HL-60 (cell line): ENCODE measurements at regions not wholly inside any gene's neighbourhood (a gene's known extent, or its start where the extent isn't known, plus 50 kb on each side); places are given as distances from the start of the nearest gene placed in this dataset.
A peak's percentile ranks its signal among the peaks of the same experiment; 100 is the strongest.

Experiments
- DNase-seq, 2 experiments: peaks; one replicate each; pipeline ENCODE4 v3.0.0-alpha.2; 2010 to 2020; ENCODE audit warnings: low read depth in 1 of 2, low spot score in 1 of 2
- H3K27ac ChIP-seq: fragments of 250-450 bp; sonication (Bioruptor Pico); replicated peaks from 2 replicates; pipeline ENCODE4 v1.5.1; 2020; ENCODE audit warnings: mild to moderate bottlenecking, moderate library complexity
- H3K27me3 ChIP-seq: fragments of 250-450 bp; sonication (Bioruptor Pico); 2 replicates; pipeline ENCODE4 v1.5.1; 2021; ENCODE audit warnings: mild to moderate bottlenecking, moderate library complexity; ENCODE audit not compliant: insufficient read depth, poor library complexity, severe bottlenecking
- H3K4me3 ChIP-seq: replicated peaks from 2 replicates; pipeline ENCODE4 v1.5.1; 2011; ENCODE audit warnings: mild to moderate bottlenecking, control low read depth, low read length; ENCODE audit not compliant: insufficient read depth
- GABPA ChIP-seq: IDR thresholded peaks from 2 replicates; pipeline ENCODE4 v1.6.1; 2012; ENCODE audit warnings: low read depth
- POLR2AphosphoS5 ChIP-seq: IDR thresholded peaks from 2 replicates; pipeline ENCODE4 v1.6.1; 2012; ENCODE audit warnings: low read depth
- SPI1 ChIP-seq: IDR thresholded peaks from 2 replicates; pipeline ENCODE4 v1.6.1; 2012; ENCODE audit warnings: low read depth, mild to moderate bottlenecking, borderline replicate concordance
- TF ChIP-seq, protein P1 (sequence below): IDR thresholded peaks from one replicate; pipeline ENCODE4 v1.5.1; 2011; ENCODE audit warnings: low read length, control low read depth, inconsistent platforms; ENCODE audit not compliant: insufficient read depth
- TF ChIP-seq, protein P2 (sequence below): IDR thresholded peaks from 2 replicates; pipeline ENCODE4 v1.6.1; 2012; ENCODE audit warnings: low read depth; ENCODE audit not compliant: insufficient replicate concordance

DNA sequence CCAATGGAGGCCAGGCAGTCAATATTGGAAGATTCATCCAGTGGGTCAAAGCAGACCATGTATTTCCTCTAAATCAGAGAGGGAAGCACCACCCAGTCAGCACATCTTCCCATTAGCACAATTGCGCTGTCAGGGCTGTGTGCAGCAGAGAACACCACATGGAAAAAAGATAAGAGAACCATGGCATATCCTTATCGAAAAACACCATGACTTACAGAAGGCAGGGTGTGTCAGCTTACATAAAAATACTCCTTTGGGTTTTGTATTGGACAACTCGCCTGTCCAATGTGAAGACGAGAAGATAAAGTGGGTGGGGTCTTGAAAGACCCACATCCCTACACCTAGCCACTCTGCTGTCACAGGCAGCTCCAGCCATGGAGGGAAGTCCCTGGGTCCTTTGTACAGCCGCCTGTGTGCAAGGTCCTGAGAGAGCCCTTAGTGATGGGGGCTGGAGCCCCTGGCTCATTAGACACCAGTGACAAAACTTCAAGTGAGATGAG is 71.9 kb upstream of the SPATA31E1 start:
- Histone ChIP-seq H3K27me3 (no peaks in the 10 kb centered on the region), H3K4me3 (no peak overlapping the region), H3K27ac (no peak overlapping the region)
- TF ChIP-seq, protein P1, sequence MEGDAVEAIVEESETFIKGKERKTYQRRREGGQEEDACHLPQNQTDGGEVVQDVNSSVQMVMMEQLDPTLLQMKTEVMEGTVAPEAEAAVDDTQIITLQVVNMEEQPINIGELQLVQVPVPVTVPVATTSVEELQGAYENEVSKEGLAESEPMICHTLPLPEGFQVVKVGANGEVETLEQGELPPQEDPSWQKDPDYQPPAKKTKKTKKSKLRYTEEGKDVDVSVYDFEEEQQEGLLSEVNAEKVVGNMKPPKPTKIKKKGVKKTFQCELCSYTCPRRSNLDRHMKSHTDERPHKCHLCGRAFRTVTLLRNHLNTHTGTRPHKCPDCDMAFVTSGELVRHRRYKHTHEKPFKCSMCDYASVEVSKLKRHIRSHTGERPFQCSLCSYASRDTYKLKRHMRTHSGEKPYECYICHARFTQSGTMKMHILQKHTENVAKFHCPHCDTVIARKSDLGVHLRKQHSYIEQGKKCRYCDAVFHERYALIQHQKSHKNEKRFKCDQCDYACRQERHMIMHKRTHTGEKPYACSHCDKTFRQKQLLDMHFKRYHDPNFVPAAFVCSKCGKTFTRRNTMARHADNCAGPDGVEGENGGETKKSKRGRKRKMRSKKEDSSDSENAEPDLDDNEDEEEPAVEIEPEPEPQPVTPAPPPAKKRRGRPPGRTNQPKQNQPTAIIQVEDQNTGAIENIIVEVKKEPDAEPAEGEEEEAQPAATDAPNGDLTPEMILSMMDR = no peak
- TF ChIP-seq, protein P2, sequence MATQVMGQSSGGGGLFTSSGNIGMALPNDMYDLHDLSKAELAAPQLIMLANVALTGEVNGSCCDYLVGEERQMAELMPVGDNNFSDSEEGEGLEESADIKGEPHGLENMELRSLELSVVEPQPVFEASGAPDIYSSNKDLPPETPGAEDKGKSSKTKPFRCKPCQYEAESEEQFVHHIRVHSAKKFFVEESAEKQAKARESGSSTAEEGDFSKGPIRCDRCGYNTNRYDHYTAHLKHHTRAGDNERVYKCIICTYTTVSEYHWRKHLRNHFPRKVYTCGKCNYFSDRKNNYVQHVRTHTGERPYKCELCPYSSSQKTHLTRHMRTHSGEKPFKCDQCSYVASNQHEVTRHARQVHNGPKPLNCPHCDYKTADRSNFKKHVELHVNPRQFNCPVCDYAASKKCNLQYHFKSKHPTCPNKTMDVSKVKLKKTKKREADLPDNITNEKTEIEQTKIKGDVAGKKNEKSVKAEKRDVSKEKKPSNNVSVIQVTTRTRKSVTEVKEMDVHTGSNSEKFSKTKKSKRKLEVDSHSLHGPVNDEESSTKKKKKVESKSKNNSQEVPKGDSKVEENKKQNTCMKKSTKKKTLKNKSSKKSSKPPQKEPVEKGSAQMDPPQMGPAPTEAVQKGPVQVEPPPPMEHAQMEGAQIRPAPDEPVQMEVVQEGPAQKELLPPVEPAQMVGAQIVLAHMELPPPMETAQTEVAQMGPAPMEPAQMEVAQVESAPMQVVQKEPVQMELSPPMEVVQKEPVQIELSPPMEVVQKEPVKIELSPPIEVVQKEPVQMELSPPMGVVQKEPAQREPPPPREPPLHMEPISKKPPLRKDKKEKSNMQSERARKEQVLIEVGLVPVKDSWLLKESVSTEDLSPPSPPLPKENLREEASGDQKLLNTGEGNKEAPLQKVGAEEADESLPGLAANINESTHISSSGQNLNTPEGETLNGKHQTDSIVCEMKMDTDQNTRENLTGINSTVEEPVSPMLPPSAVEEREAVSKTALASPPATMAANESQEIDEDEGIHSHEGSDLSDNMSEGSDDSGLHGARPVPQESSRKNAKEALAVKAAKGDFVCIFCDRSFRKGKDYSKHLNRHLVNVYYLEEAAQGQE = no peak
- TF ChIP-seq SPI1 (no peak), POLR2AphosphoS5 (no peak), GABPA (no peak)
- no peak for DNase-seq

DNA sequence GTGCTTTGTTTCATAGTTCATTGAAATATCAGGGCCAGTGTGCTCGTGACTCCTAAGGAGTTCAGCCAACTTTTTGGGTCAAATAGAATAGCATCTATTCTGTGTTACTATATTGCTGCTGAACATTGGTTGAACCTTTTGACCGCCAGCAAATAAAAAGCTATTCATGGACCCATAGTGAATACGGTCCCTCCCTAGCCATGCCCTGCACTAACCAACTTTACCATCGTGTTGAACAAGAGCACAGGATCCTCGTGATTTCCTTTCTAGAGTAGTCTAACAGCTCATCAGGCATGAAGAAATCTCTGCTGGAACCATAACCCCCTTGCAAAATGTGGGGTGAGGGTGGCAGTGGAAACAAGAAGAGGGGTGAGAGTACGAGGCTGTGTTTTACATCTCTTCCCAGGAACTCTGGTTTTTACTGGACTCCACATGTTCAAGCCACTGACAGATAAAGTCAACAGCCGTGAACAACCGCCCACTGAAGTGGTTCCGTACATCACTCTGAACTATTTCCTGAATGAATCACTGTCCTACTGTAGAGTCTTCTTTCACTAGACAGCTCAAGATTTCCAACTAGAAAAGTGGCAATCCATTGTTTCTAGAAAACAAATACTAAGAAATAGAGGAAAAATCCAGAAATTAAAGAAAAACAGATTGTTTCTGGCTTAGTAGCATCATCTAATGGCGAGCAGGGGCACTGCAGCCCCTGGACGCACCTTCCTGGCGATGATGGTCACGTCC is 70.1 kb upstream of the SPATA31E1 start:
- Histone ChIP-seq H3K4me3 (no peak overlapping the region), H3K27ac (no peak overlapping the region), H3K27me3 (no peaks in the 10 kb centered on the region)
- TF ChIP-seq, protein P1 = peak; percentile 100
- TF ChIP-seq GABPA (no peak), SPI1 (no peak), POLR2AphosphoS5 (no peak)
- TF ChIP-seq, protein P2 = no peak
- no peak for DNase-seq

DNA sequence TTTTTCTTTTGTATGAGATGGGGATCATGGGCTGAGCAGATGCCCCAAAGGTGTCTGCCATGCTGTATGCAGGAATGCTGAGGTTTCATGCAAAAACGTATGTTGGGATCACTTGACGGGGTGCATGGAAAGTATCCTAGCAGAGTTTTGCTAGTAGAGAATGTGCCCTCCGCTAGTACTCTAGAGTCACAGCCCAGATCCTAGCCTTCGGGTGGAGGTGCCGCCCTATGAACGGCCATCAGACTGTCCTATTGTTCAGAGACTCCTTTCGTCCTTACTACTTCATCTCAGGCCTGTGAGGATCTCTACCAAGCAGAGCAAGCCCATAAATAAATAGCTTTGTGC is 69.6 kb upstream of the SPATA31E1 start:
- no peak for DNase-seq
- no peaks in the 10 kb centered on the region for H3K27me3 ChIP-seq
- no peak overlapping the region for H3K4me3 ChIP-seq
- TF ChIP-seq, protein P1 = no peak
- TF ChIP-seq SPI1 (no peak), GABPA (no peak), POLR2AphosphoS5 (no peak)
- TF ChIP-seq, protein P2 = no peak
- H3K27ac ChIP-seq = no peak overlapping the region
